GM12865 (cell line): ENCODE measurements at regions not wholly inside any gene's neighbourhood (a gene's known extent, or its start where the extent isn't known, plus 50 kb on each side); places are given as distances from the start of the nearest gene placed in this dataset.

Experiments
- DNase-seq: peaks from one replicate; pipeline ENCODE4 v3.0.0; 2010; ENCODE audit warnings: low read depth
- H3K4me3 ChIP-seq: 2 replicates; pipeline ENCODE4 v1.5.1; 2011; ENCODE audit warnings: mild to moderate bottlenecking, low read depth, low read length, control low read depth
- TF ChIP-seq, protein P1 (sequence below): IDR thresholded peaks from 2 replicates; pipeline ENCODE4 v1.5.1; 2011; ENCODE audit warnings: low read length, control low read depth, low read depth, inconsistent platforms; ENCODE audit not compliant: insufficient read depth; ENCODE audit errors: missing control alignments

GRCh38 chrX:74180716-74181115 is 123.3 kb upstream of the ZCCHC13 start:
- DNase-seq, result no peak
- TF ChIP-seq, protein P1, sequence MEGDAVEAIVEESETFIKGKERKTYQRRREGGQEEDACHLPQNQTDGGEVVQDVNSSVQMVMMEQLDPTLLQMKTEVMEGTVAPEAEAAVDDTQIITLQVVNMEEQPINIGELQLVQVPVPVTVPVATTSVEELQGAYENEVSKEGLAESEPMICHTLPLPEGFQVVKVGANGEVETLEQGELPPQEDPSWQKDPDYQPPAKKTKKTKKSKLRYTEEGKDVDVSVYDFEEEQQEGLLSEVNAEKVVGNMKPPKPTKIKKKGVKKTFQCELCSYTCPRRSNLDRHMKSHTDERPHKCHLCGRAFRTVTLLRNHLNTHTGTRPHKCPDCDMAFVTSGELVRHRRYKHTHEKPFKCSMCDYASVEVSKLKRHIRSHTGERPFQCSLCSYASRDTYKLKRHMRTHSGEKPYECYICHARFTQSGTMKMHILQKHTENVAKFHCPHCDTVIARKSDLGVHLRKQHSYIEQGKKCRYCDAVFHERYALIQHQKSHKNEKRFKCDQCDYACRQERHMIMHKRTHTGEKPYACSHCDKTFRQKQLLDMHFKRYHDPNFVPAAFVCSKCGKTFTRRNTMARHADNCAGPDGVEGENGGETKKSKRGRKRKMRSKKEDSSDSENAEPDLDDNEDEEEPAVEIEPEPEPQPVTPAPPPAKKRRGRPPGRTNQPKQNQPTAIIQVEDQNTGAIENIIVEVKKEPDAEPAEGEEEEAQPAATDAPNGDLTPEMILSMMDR, result no peak
- no peak overlapping the region for H3K4me3 ChIP-seq

GRCh38 chrX:74179990-74180389 is 124.0 kb upstream of the ZCCHC13 start:
- TF ChIP-seq, protein P1, result no peak
- no peak for DNase-seq
- no peak overlapping the region for H3K4me3 ChIP-seq

GRCh38 chrX:74179499-74179898 is 124.5 kb upstream of the ZCCHC13 start:
- DNase-seq, result no peak
- TF ChIP-seq, protein P1, result no peak
- H3K4me3 ChIP-seq, result no peak overlapping the region

- TF ChIP-seq, protein P1, result no peak
- DNase-seq, result no peak
- H3K4me3 ChIP-seq, result no peak overlapping the region
Measured at GRCh38 chrX:74179071-74179470, 124.9 kb upstream of the ZCCHC13 start.

- DNase-seq, result no peak
- TF ChIP-seq, protein P1, result no peak
- no peak overlapping the region for H3K4me3 ChIP-seq
Measured at GRCh38 chrX:74178536-74178935, 125.4 kb upstream of the ZCCHC13 start.

- no peak for DNase-seq
- TF ChIP-seq, protein P1, result no peak
- no peak overlapping the region for H3K4me3 ChIP-seq
Measured at GRCh38 chrX:74171465-74171864, 132.5 kb upstream of the ZCCHC13 start.

GRCh38 chrX:74162199-74162598 is 141.8 kb upstream of the ZCCHC13 start:
- TF ChIP-seq, protein P1, result no peak
- DNase-seq, result no peak

More at GRCh38 chrX:74162199-74162598, 141.8 kb upstream of the ZCCHC13 start:
- no peak overlapping the region for H3K4me3 ChIP-seq
